Hepatocyte (in vitro differentiated cells): ENCODE measurements at regions not wholly inside any gene's neighbourhood (a gene's known extent, or its start where the extent isn't known, plus 50 kb on each side); places are given as distances from the start of the nearest gene placed in this dataset.
"Not testable (repeated sequence)": the region's sequence is repeated elsewhere in the genome, so short reads cannot be mapped to it uniquely, and the experiment has no call there.

Source experiments
- DNase-seq: peaks from one replicate; pipeline ENCODE4 v3.0.0-alpha.2; 2016; ENCODE audit warnings: low spot score
- H2AFZ ChIP-seq: fragments of 200-600 bp; sonication (generic); 2 replicates; pipeline ENCODE4 v1.6.0; 2016; ENCODE audit warnings: antibody characterized with exemption, mild to moderate bottlenecking
- H3K27ac ChIP-seq: fragments of 200-600 bp; sonication (generic); 2 replicates; pipeline ENCODE4 v1.5.1; 2016; ENCODE audit warnings: mild to moderate bottlenecking
- H3K27me3 ChIP-seq: fragments of 200-600 bp; sonication (generic); 2 replicates; pipeline ENCODE4 v1.6.1; 2016
- H3K36me3 ChIP-seq: fragments of 200-600 bp; sonication (generic); replicated peaks from 2 replicates; pipeline ENCODE4 v1.5.1; 2016; ENCODE audit warnings: low read depth; ENCODE audit not compliant: insufficient read depth
- H3K4me1 ChIP-seq: fragments of 200-600 bp; sonication (generic); 2 replicates; pipeline ENCODE4 v1.5.1; 2016; ENCODE audit warnings: mild to moderate bottlenecking, moderate library complexity; ENCODE audit not compliant: insufficient read depth
- H3K4me2 ChIP-seq: fragments of 200-600 bp; sonication (generic); 2 replicates; pipeline ENCODE4 v1.6.0; 2016
- H3K4me3 ChIP-seq: fragments of 200-600 bp; sonication (generic); 2 replicates; pipeline ENCODE4 v1.5.1; 2016; ENCODE audit warnings: mild to moderate bottlenecking
- H3K79me2 ChIP-seq: fragments of 200-600 bp; sonication (generic); 2 replicates; pipeline ENCODE4 v1.6.0; 2017; ENCODE audit warnings: mild to moderate bottlenecking
- H3K9me2 ChIP-seq: fragments of 200-600 bp; sonication (generic); replicated peaks from 2 replicates; pipeline ENCODE4 v1.6.0; 2017; ENCODE audit warnings: mild to moderate bottlenecking; ENCODE audit not compliant: insufficient read depth
- H3K9me3 ChIP-seq: fragments of 200-600 bp; sonication (generic); 2 replicates; pipeline ENCODE4 v1.5.1; 2016; ENCODE audit warnings: low read depth, mild to moderate bottlenecking
- H4K20me1 ChIP-seq: fragments of 200-600 bp; sonication (generic); 2 replicates; pipeline ENCODE4 v1.6.0; 2016; ENCODE audit warnings: mild to moderate bottlenecking; ENCODE audit not compliant: insufficient read depth, poor library complexity, severe bottlenecking
- CTCF ChIP-seq: fragments of 200-600 bp; sonication (generic); IDR thresholded peaks from 2 replicates; pipeline ENCODE4 v1.5.1; 2016; ENCODE audit warnings: antibody characterized with exemption, mild to moderate bottlenecking; ENCODE audit not compliant: poor library complexity
- EZH2 ChIP-seq: fragments of 200-600 bp; sonication (generic); IDR thresholded peaks from 2 replicates; pipeline ENCODE4 v1.6.1; 2016; ENCODE audit warnings: antibody characterized with exemption, mild to moderate bottlenecking, borderline replicate concordance
- EZH2phosphoT487 ChIP-seq: fragments of 200-600 bp; sonication (generic); IDR thresholded peaks from one replicate; pipeline ENCODE4 v1.6.1; 2018; ENCODE audit warnings: antibody characterized with exemption, mild to moderate bottlenecking, low read depth, moderate library complexity; ENCODE audit not compliant: unreplicated experiment, severe bottlenecking
- WGBS: methylation state at CpG from one replicate; pipeline ENCODE4 v1.1.6; 2016; ENCODE audit warnings: low lambda C conversion rate; ENCODE audit errors: missing lambda C conversion rate; 5-methylcytosine and 5-hydroxymethylcytosine counted together

GRCh38 chr6:86765211-86765610 lies 172.1 kb upstream of the HTR1E start:
- Histone ChIP-seq H3K4me3 (no peak overlapping the region), H3K36me3 (no peaks in the 10 kb centered on the region), H3K4me1 (no peaks in the 10 kb centered on the region), H3K79me2 (no peaks in the 10 kb centered on the region), H2AFZ (no peak overlapping the region), H3K27me3 (no peaks in the 10 kb centered on the region), H3K9me2 (no peaks in the 10 kb centered on the region), H3K27ac (no peak overlapping the region), H3K9me3 (no peaks in the 10 kb centered on the region), H3K4me2 (no peak overlapping the region), H4K20me1 (no peaks in the 10 kb centered on the region)
- TF ChIP-seq EZH2phosphoT487: no peak
- TF ChIP-seq EZH2: no peak
- TF ChIP-seq CTCF: no peak
- 100% methylated on average over 1 of the region's 1 CpG for WGBS
- DNase-seq: no peak

- not testable (repeated sequence) for H3K27me3 ChIP-seq, H3K36me3 ChIP-seq, H4K20me1 ChIP-seq, H2AFZ ChIP-seq, DNase-seq, H3K27ac ChIP-seq, H3K4me3 ChIP-seq, H3K4me2 ChIP-seq, H3K79me2 ChIP-seq, H3K9me2 ChIP-seq, H3K4me1 ChIP-seq, H3K9me3 ChIP-seq
These were observed 177.4 kb upstream of the HTR1E start for GRCh38 chr6:86759953-86760352.

- DNase-seq: no peak
- no peak overlapping the region for H3K27ac ChIP-seq
- no peaks in the 10 kb centered on the region for H3K79me2 ChIP-seq
- H3K4me1 ChIP-seq: no peaks in the 10 kb centered on the region
- no peaks in the 10 kb centered on the region for H3K9me3 ChIP-seq
- TF ChIP-seq EZH2phosphoT487 (no peak), CTCF (no peak), EZH2 (no peak)
- H3K27me3 ChIP-seq: no peaks in the 10 kb centered on the region
- no peaks in the 10 kb centered on the region for H3K36me3 ChIP-seq
- no peaks in the 10 kb centered on the region for H3K9me2 ChIP-seq
- no peak overlapping the region for H3K4me3 ChIP-seq
- no peaks in the 10 kb centered on the region for H4K20me1 ChIP-seq
- 52% methylated on average over 1 of the region's 1 CpG for WGBS
- no peak overlapping the region for H3K4me2 ChIP-seq
- H2AFZ ChIP-seq: no peak overlapping the region
These were observed 180.6 kb upstream of the HTR1E start for GRCh38 chr6:86756640-86757229.

GRCh38 chr6:86744048-86744447 lies 193.3 kb upstream of the HTR1E start:
- no peak for DNase-seq
- Histone ChIP-seq H3K9me2 (no peaks in the 10 kb centered on the region), H3K4me2 (no peak overlapping the region), H3K36me3 (no peaks in the 10 kb centered on the region), H3K4me1 (no peaks in the 10 kb centered on the region), H3K27me3 (no peaks in the 10 kb centered on the region), H3K27ac (no peak overlapping the region), H3K4me3 (no peak overlapping the region), H3K9me3 (no peaks in the 10 kb centered on the region), H4K20me1 (no peaks in the 10 kb centered on the region), H3K79me2 (no peaks in the 10 kb centered on the region), H2AFZ (no peak overlapping the region)
- WGBS: 0% methylated on average over 1 of the region's 1 CpG
- TF ChIP-seq CTCF (no peak), EZH2 (no peak), EZH2phosphoT487 (no peak)
